ENCODE measurements at regions not wholly inside any gene's neighbourhood (a gene's known extent, or its start where the extent isn't known, plus 50 kb on each side); places are given as distances from the start of the nearest gene placed in this dataset.

DNA sequence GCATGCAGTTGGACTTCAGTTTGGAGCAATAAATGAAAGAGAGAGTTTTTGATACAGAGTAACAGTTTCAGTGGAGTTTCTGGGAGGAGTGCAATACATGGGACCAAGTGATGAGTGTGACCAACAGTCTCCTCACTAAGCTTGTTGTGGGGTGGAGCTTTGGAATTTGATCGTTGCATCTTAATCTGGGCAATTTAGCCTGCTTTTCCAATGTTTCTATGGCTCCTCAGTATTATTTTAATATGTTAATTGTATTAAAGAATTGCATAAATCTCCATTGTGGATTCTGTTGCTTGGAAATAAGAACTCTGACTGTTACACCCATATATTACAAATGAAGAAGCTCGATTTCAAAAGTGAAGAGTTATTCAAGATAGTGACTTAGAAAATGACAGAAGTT lies 446.6 kb upstream of the LRATD1 start:
- TF ChIP-seq POLR2A (IDR thresholded peaks at IDR 0.05; ENCODE audit: control extremely low read depth in 1 of 2, low read depth in 2 of 2, low read length in 2 of 2) (no peak), JUN (IDR thresholded peaks at IDR 0.05; ENCODE audit: low read depth, low read length) (no peak), SP1 (IDR thresholded peaks at IDR 0.05; ENCODE audit: low read depth, low read length) (no peak), NRF1 (IDR thresholded peaks at IDR 0.05; ENCODE audit: low read depth, low read length) (no peak), CEBPB (IDR thresholded peaks at IDR 0.05; ENCODE audit: low read depth, low read length) (no peak), YY1 (IDR thresholded peaks at IDR 0.05; ENCODE audit: low read depth, low read length) (no peak), SUZ12 (IDR thresholded peaks at IDR 0.05; ENCODE audit: low read length) (no peak), EP300 (IDR thresholded peaks at IDR 0.05; ENCODE audit: borderline replicate concordance in 1 of 2, low read depth in 2 of 2, low read length in 2 of 2) (no peak), MAFK (IDR thresholded peaks at IDR 0.05; ENCODE audit: low read depth, low read length) (no peak), CHD2 (IDR thresholded peaks at IDR 0.05; ENCODE audit: low read length) (no peak), BRCA1 (IDR thresholded peaks at IDR 0.05; ENCODE audit: low read depth, low read length) (no peak)
- TF ChIP-seq, protein P1, sequence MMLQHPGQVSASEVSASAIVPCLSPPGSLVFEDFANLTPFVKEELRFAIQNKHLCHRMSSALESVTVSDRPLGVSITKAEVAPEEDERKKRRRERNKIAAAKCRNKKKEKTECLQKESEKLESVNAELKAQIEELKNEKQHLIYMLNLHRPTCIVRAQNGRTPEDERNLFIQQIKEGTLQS (IDR thresholded peaks at IDR 0.05; ENCODE audit: insufficient read depth, low read depth, low read length) = no peak
- TF ChIP-seq, protein P2, sequence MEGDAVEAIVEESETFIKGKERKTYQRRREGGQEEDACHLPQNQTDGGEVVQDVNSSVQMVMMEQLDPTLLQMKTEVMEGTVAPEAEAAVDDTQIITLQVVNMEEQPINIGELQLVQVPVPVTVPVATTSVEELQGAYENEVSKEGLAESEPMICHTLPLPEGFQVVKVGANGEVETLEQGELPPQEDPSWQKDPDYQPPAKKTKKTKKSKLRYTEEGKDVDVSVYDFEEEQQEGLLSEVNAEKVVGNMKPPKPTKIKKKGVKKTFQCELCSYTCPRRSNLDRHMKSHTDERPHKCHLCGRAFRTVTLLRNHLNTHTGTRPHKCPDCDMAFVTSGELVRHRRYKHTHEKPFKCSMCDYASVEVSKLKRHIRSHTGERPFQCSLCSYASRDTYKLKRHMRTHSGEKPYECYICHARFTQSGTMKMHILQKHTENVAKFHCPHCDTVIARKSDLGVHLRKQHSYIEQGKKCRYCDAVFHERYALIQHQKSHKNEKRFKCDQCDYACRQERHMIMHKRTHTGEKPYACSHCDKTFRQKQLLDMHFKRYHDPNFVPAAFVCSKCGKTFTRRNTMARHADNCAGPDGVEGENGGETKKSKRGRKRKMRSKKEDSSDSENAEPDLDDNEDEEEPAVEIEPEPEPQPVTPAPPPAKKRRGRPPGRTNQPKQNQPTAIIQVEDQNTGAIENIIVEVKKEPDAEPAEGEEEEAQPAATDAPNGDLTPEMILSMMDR (IDR thresholded peaks at IDR 0.05; ENCODE audit: control extremely low read depth in 1 of 3, insufficient read depth in 1 of 3, low read depth in 1 of 3, low read length in 3 of 3) = no peak
- TF ChIP-seq, protein P3, sequence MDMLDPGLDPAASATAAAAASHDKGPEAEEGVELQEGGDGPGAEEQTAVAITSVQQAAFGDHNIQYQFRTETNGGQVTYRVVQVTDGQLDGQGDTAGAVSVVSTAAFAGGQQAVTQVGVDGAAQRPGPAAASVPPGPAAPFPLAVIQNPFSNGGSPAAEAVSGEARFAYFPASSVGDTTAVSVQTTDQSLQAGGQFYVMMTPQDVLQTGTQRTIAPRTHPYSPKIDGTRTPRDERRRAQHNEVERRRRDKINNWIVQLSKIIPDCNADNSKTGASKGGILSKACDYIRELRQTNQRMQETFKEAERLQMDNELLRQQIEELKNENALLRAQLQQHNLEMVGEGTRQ (IDR thresholded peaks at IDR 0.05; ENCODE audit: low read length) = no peak

Measured in H1 (cell line).